ENCODE measurements at regions not wholly inside any gene's neighbourhood (a gene's known extent, or its start where the extent isn't known, plus 50 kb on each side); places are given as distances from the start of the nearest gene placed in this dataset.

GRCh38 chr19:31907661-31908060 lies 437.7 kb upstream of the ZNF507 start:
- DNase-seq (ENCODE audit: low spot score), result no peak
- Histone ChIP-seq H3K27me3 (replicated peaks; ENCODE audit: insufficient read depth) (no peaks in the 10 kb centered on the region), H3K9me3 (no peaks in the 10 kb centered on the region), H3K4me1 (replicated peaks) (no peaks in the 10 kb centered on the region), H3K4me3 (no peak overlapping the region), H3K36me3 (no peaks in the 10 kb centered on the region), H3K27ac (no peak overlapping the region)
- 56% methylated on average over 1 of the region's 1 CpG for WGBS
- intact Hi-C loops (cut with DNase I), result no loop called here
- no peak for TF ChIP-seq POLR2A (IDR thresholded peaks at IDR 0.05)
- no peak for TF ChIP-seq CTCF (IDR thresholded peaks at IDR 0.05)
- no peak for TF ChIP-seq POLR2AphosphoS5 (IDR thresholded peaks at IDR 0.05)

GRCh38 chr19:31908080-31908479 lies 437.3 kb upstream of the ZNF507 start:
- H3K4me1 ChIP-seq (replicated peaks), result no peaks in the 10 kb centered on the region
- H3K9me3 ChIP-seq, result no peaks in the 10 kb centered on the region
- intact Hi-C loops (cut with DNase I), result no loop called here
- no peak overlapping the region for H3K27ac ChIP-seq
- H3K27me3 ChIP-seq (replicated peaks; ENCODE audit: insufficient read depth), result no peaks in the 10 kb centered on the region
- no peak for TF ChIP-seq POLR2AphosphoS5 (IDR thresholded peaks at IDR 0.05)
- no peak for TF ChIP-seq CTCF (IDR thresholded peaks at IDR 0.05)
- TF ChIP-seq POLR2A (IDR thresholded peaks at IDR 0.05), result no peak
- H3K36me3 ChIP-seq, result no peaks in the 10 kb centered on the region
- 82% methylated on average over 3 of the region's 3 CpGs for WGBS
- no peak overlapping the region for H3K4me3 ChIP-seq
- no peak for DNase-seq (ENCODE audit: low spot score)

DNA sequence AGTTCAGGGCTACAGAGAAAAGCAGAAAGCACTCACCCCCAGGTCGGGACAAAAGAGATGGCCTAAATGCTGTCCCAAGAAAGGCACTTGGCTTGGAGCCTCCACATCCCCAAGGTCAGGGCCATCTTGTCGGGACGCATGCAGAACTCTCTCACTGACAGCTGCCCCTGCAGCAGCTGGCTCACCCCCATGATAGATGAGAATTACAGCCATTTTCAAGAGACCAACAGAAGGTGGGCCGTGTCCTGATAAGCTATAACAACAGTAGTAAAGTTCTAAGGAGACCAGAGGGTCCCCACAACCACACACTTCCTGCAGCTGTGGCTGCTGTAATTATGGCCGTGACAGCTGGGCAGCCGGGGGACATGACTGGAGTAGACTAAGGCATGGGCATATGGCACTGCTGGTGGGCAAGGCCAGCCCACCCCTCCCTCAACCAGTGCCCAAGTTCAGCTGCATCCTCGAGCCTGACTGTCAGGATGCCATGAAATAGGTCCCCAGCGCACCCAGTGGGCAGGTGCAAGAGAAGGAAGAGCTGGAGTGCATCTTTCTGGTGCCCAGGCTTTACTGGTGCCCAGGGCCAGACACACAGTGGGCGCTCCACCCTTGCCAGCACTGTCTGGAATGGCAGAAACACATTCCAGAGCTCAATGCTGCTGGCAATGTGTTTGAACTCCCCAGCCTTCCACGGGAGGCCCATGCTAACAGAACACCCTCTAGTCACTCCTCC lies 436.7 kb upstream of the ZNF507 start:
- H3K36me3 ChIP-seq, result no peaks in the 10 kb centered on the region
- no peaks in the 10 kb centered on the region for H3K4me1 ChIP-seq (replicated peaks)
- WGBS, result 83% methylated on average over 9 of the region's 10 CpGs
- no peaks in the 10 kb centered on the region for H3K9me3 ChIP-seq
- intact Hi-C loops (cut with DNase I), result no loop called here
- H3K4me3 ChIP-seq, result no peak overlapping the region
- H3K27me3 ChIP-seq (replicated peaks; ENCODE audit: insufficient read depth), result no peaks in the 10 kb centered on the region
- no peak overlapping the region for H3K27ac ChIP-seq
- no peak for DNase-seq (ENCODE audit: low spot score)
- TF ChIP-seq POLR2A (IDR thresholded peaks at IDR 0.05) (no peak), POLR2AphosphoS5 (IDR thresholded peaks at IDR 0.05) (no peak), CTCF (IDR thresholded peaks at IDR 0.05) (no peak)

- intact Hi-C loops (cut with DNase I), result no loop called here
- Histone ChIP-seq H3K27me3 (replicated peaks; ENCODE audit: insufficient read depth) (no peaks in the 10 kb centered on the region), H3K4me3 (no peak overlapping the region), H3K9me3 (no peaks in the 10 kb centered on the region), H3K27ac (no peak overlapping the region), H3K4me1 (replicated peaks) (no peaks in the 10 kb centered on the region), H3K36me3 (no peaks in the 10 kb centered on the region)
- TF ChIP-seq POLR2A (IDR thresholded peaks at IDR 0.05) (no peak), CTCF (IDR thresholded peaks at IDR 0.05) (no peak), POLR2AphosphoS5 (IDR thresholded peaks at IDR 0.05) (no peak)
- 79% methylated on average over 6 of the region's 6 CpGs for WGBS
- DNase-seq (ENCODE audit: low spot score), result no peak
These were observed 435.2 kb upstream of the ZNF507 start for GRCh38 chr19:31910224-31910623.

DNA sequence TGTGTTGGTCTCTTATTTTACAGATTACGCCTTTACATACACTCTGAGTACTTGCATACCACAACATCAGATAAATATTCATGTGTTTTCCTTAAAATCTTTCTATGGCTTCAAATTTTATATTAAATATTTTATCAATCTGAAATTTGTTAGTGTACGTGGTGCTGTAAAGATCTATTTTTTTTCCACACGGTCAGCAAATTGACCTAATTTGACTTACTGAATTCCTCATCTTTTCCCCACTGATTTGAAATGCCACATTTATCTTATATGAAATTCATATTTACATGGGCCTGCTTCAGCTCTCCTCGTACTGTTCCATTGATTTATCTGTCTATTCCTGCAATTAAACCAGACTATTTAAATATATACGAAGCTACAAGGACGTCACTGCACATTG lies 433.8 kb upstream of the ZNF507 start:
- H3K27ac ChIP-seq, result no peak overlapping the region
- intact Hi-C loops (cut with DNase I), result no loop called here
- no peaks in the 10 kb centered on the region for H3K4me1 ChIP-seq (replicated peaks)
- no peaks in the 10 kb centered on the region for H3K27me3 ChIP-seq (replicated peaks; ENCODE audit: insufficient read depth)
- no peak for DNase-seq (ENCODE audit: low spot score)
- WGBS, result 85% methylated on average over 6 of the region's 6 CpGs
- no peak for TF ChIP-seq POLR2AphosphoS5 (IDR thresholded peaks at IDR 0.05)
- no peak for TF ChIP-seq CTCF (IDR thresholded peaks at IDR 0.05)
- TF ChIP-seq POLR2A (IDR thresholded peaks at IDR 0.05), result no peak
- no peak overlapping the region for H3K4me3 ChIP-seq
- no peaks in the 10 kb centered on the region for H3K9me3 ChIP-seq
- no peaks in the 10 kb centered on the region for H3K36me3 ChIP-seq
